ENCODE measurements at regions not wholly inside any gene's neighbourhood (a gene's known extent, or its start where the extent isn't known, plus 50 kb on each side); places are given as distances from the start of the nearest gene placed in this dataset.

DNA sequence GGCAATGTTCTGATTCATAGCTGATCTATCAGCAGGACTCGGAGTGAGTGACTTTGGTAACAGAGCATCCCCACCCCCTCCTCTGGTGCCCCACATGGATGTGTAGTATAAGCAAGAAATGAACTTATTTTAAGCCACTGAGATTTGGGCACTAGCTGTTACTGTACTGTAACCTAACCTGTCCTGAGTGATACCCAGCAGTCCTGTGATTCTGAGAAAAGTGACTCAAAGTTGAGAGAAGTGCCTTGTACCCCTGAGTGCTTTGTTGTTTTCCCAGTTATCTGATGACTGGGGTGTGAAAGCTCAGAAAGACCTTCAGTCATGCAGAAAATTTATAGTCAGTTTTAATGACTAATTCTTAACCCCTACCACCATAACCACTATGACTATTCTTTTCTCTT, 439.9 kb upstream of the RBMS3 start:
- Mint-ChIP-seq H3K4me3 (no peak overlapping the region), H3K9me3 (peaks cover 0 to 4% (median 1%) of the 10 kb centered on the region in 7 donors), H3K4me1 (no peaks in the 10 kb centered on the region), H3K27ac (no peak overlapping the region), H3K27me3 (ENCODE audit: low read depth in 3 of 3) (peaks cover 1 to 3% (median 2%) of the 10 kb centered on the region in 3 donors), H3K36me3 (no peaks in the 10 kb centered on the region)
- Histone ChIP-seq H3K9ac (ENCODE audit: insufficient read depth, low read length, poor library complexity, severe bottlenecking) (no peak overlapping the region), H3K4me3 (replicated peaks in 1 of 3; ENCODE audit: low read depth in 2 of 3, low read length in 3 of 3) (no peak overlapping the region), H3K9me3 (replicated peaks in 1 of 2; ENCODE audit: control insufficient read depth in 1 of 2, insufficient read depth in 1 of 2, low read length in 2 of 2) (no peaks in the 10 kb centered on the region), H3K4me2 (replicated peaks; ENCODE audit: extremely low read depth, low read length, poor library complexity, severe bottlenecking) (no peak overlapping the region), H3K27ac (ENCODE audit: low read depth in 1 of 2, low read length in 2 of 2) (no peak overlapping the region), H3K27me3 (ENCODE audit: control insufficient read depth in 2 of 2, insufficient read depth in 2 of 2, low read length in 2 of 2) (no peaks in the 10 kb centered on the region), H3K79me2 (ENCODE audit: insufficient read depth, low read length) (no peaks in the 10 kb centered on the region), H2AFZ (ENCODE audit: insufficient read depth, low read depth, low read length, poor library complexity, severe bottlenecking) (no peak overlapping the region), H4K20me1 (ENCODE audit: insufficient read depth, low read length) (no peaks in the 10 kb centered on the region), H3K36me3 (replicated peaks in 1 of 2; ENCODE audit: control insufficient read depth in 1 of 2, insufficient read depth in 2 of 2, low read length in 2 of 2) (no peaks in the 10 kb centered on the region), H3K4me1 (ENCODE audit: control insufficient read depth in 1 of 2, insufficient read depth in 2 of 2, low read length in 2 of 2) (no peaks in the 10 kb centered on the region)
- intact Hi-C loops (cut with micrococcal nuclease): no loop called here
- DNase-seq: no peak
- WGBS (ENCODE audit: insufficient coverage): no CpG with 5 or more reads among the region's 1 CpG
- TF ChIP-seq, protein P1, sequence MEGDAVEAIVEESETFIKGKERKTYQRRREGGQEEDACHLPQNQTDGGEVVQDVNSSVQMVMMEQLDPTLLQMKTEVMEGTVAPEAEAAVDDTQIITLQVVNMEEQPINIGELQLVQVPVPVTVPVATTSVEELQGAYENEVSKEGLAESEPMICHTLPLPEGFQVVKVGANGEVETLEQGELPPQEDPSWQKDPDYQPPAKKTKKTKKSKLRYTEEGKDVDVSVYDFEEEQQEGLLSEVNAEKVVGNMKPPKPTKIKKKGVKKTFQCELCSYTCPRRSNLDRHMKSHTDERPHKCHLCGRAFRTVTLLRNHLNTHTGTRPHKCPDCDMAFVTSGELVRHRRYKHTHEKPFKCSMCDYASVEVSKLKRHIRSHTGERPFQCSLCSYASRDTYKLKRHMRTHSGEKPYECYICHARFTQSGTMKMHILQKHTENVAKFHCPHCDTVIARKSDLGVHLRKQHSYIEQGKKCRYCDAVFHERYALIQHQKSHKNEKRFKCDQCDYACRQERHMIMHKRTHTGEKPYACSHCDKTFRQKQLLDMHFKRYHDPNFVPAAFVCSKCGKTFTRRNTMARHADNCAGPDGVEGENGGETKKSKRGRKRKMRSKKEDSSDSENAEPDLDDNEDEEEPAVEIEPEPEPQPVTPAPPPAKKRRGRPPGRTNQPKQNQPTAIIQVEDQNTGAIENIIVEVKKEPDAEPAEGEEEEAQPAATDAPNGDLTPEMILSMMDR (IDR thresholded peaks at IDR 0.05): no peak

DNA sequence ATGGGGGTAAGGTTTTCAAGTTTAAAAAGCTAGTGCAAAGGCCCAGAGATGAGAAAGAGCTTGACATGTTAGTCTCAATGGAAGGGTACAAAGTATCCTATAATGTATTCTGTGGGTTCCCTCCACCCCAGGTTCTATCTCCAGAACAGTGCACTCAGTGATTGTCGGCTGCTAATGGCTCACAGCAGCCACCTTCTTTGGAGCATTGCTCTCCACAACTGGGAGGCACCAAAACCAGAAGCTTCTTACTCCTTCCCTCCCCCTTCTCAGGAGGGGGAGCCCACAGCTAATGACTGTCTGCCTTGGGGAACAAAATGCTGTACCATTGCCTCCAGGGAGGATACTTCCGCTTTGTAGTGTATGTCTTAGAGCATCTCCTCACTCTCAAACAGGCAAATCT, 439.4 kb upstream of the RBMS3 start:
- no peak overlapping the region for H3K4me3 Mint-ChIP-seq
- no peak overlapping the region for H3K27ac ChIP-seq (ENCODE audit: low read depth in 1 of 2, low read length in 2 of 2)
- intact Hi-C loops (cut with micrococcal nuclease): no loop called here
- H3K36me3 ChIP-seq (replicated peaks in 1 of 2; ENCODE audit: control insufficient read depth in 1 of 2, insufficient read depth in 2 of 2, low read length in 2 of 2): no peaks in the 10 kb centered on the region
- H3K4me1 Mint-ChIP-seq: no peaks in the 10 kb centered on the region
- no peaks in the 10 kb centered on the region for H4K20me1 ChIP-seq (ENCODE audit: insufficient read depth, low read length)
- no peaks in the 10 kb centered on the region for H3K9me3 ChIP-seq (replicated peaks in 1 of 2; ENCODE audit: control insufficient read depth in 1 of 2, insufficient read depth in 1 of 2, low read length in 2 of 2)
- no peak overlapping the region for H3K4me3 ChIP-seq (replicated peaks in 1 of 3; ENCODE audit: low read depth in 2 of 3, low read length in 3 of 3)
- H3K36me3 Mint-ChIP-seq: no peaks in the 10 kb centered on the region
- H3K27ac Mint-ChIP-seq: no peak overlapping the region
- TF ChIP-seq, protein P1 (IDR thresholded peaks at IDR 0.05): no peak
- WGBS (ENCODE audit: insufficient coverage): 89% methylated on average over 1 of the region's 2 CpGs
- no peaks in the 10 kb centered on the region for H3K4me1 ChIP-seq (ENCODE audit: control insufficient read depth in 1 of 2, insufficient read depth in 2 of 2, low read length in 2 of 2)
- peaks cover 0 to 3% (median 1%) of the 10 kb centered on the region in 3 donors for H3K27me3 Mint-ChIP-seq (ENCODE audit: low read depth in 3 of 3)
- no peak for DNase-seq
- H3K4me2 ChIP-seq (replicated peaks; ENCODE audit: extremely low read depth, low read length, poor library complexity, severe bottlenecking): no peak overlapping the region
- no peak overlapping the region for H3K9ac ChIP-seq (ENCODE audit: insufficient read depth, low read length, poor library complexity, severe bottlenecking)
- no peak overlapping the region for H2AFZ ChIP-seq (ENCODE audit: insufficient read depth, low read depth, low read length, poor library complexity, severe bottlenecking)
- peaks cover 0 to 4% (median 1%) of the 10 kb centered on the region in 7 donors for H3K9me3 Mint-ChIP-seq
- H3K79me2 ChIP-seq (ENCODE audit: insufficient read depth, low read length): no peaks in the 10 kb centered on the region
- H3K27me3 ChIP-seq (ENCODE audit: control insufficient read depth in 2 of 2, insufficient read depth in 2 of 2, low read length in 2 of 2): no peaks in the 10 kb centered on the region

Data from CD14-positive monocyte (primary cell).